ENCODE measurements at regions not wholly inside any gene's neighbourhood (a gene's known extent, or its start where the extent isn't known, plus 50 kb on each side); places are given as distances from the start of the nearest gene placed in this dataset.

DNA sequence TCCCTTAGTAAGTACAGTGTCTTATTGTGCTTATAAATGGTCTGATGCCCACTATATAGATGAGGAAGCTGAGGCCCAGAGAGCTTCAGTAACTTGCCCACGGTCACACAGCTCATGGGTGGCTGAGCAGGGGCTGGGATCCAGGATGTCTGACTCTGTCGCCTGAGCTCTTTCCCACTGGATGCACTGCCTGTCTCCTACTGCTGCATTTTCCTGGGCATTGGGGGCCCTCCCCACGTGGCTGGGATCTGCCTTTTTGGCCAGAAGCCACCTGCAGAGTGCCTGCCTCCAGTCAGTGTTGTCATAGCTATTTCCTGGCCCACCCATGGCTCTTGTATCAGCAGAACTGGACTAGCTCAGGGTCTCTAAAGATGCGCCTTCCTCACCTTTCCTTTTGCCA, 57.5 kb upstream of the TAMM41 start:
- TF ChIP-seq ARNT (IDR thresholded peaks at IDR 0.05) (no peak), FOXM1 (IDR thresholded peaks at IDR 0.05; ENCODE audit: borderline replicate concordance) (no peak), BHLHE40 (IDR thresholded peaks at IDR 0.05; ENCODE audit: borderline replicate concordance) (no peak), TARDBP (IDR thresholded peaks at IDR 0.05) (no peak)
